ENCODE measurements at regions not wholly inside any gene's neighbourhood (a gene's known extent, or its start where the extent isn't known, plus 50 kb on each side); places are given as distances from the start of the nearest gene placed in this dataset.

DNA sequence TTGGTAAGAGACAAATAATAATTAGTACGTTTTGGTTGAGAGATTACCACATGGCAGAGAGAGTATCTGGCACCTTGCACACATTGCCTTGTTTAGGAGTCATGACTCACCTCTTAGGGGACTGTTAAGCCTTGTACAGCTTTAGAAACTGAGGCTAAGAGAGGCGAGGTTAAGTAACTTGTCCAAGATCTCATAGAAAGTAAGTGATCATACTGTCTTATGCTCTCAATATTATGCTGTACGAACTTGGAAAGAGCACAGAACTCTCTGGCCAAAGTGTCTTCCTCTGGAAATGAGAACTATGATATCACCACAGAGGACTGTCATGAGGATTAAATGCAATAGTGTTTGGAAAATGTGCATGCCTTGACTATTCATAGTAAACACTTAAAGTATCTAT lies 249.0 kb downstream of the UTRN start:
- no peak for TF ChIP-seq NR2C2 (CRISPR knock-in tag; IDR thresholded peaks at IDR 0.05)
- no peak for TF ChIP-seq MAX (CRISPR knock-in tag; IDR thresholded peaks at IDR 0.05)
- no peak for TF ChIP-seq TEAD1 (CRISPR knock-in tag; IDR thresholded peaks at IDR 0.05)
- TF ChIP-seq, protein P1, sequence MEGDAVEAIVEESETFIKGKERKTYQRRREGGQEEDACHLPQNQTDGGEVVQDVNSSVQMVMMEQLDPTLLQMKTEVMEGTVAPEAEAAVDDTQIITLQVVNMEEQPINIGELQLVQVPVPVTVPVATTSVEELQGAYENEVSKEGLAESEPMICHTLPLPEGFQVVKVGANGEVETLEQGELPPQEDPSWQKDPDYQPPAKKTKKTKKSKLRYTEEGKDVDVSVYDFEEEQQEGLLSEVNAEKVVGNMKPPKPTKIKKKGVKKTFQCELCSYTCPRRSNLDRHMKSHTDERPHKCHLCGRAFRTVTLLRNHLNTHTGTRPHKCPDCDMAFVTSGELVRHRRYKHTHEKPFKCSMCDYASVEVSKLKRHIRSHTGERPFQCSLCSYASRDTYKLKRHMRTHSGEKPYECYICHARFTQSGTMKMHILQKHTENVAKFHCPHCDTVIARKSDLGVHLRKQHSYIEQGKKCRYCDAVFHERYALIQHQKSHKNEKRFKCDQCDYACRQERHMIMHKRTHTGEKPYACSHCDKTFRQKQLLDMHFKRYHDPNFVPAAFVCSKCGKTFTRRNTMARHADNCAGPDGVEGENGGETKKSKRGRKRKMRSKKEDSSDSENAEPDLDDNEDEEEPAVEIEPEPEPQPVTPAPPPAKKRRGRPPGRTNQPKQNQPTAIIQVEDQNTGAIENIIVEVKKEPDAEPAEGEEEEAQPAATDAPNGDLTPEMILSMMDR (IDR thresholded peaks at IDR 0.05) = no peak
- TF ChIP-seq, protein P2, sequence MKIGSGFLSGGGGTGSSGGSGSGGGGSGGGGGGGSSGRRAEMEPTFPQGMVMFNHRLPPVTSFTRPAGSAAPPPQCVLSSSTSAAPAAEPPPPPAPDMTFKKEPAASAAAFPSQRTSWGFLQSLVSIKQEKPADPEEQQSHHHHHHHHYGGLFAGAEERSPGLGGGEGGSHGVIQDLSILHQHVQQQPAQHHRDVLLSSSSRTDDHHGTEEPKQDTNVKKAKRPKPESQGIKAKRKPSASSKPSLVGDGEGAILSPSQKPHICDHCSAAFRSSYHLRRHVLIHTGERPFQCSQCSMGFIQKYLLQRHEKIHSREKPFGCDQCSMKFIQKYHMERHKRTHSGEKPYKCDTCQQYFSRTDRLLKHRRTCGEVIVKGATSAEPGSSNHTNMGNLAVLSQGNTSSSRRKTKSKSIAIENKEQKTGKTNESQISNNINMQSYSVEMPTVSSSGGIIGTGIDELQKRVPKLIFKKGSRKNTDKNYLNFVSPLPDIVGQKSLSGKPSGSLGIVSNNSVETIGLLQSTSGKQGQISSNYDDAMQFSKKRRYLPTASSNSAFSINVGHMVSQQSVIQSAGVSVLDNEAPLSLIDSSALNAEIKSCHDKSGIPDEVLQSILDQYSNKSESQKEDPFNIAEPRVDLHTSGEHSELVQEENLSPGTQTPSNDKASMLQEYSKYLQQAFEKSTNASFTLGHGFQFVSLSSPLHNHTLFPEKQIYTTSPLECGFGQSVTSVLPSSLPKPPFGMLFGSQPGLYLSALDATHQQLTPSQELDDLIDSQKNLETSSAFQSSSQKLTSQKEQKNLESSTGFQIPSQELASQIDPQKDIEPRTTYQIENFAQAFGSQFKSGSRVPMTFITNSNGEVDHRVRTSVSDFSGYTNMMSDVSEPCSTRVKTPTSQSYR (CRISPR knock-in tag; IDR thresholded peaks at IDR 0.05) = no peak
- TF ChIP-seq SMAD3 (CRISPR knock-in tag; IDR thresholded peaks at IDR 0.05; ENCODE audit: borderline replicate concordance) = no peak

Data from WTC11 (cell line).